ENCODE measurements at regions not wholly inside any gene's neighbourhood (a gene's known extent, or its start where the extent isn't known, plus 50 kb on each side); places are given as distances from the start of the nearest gene placed in this dataset.

DNA sequence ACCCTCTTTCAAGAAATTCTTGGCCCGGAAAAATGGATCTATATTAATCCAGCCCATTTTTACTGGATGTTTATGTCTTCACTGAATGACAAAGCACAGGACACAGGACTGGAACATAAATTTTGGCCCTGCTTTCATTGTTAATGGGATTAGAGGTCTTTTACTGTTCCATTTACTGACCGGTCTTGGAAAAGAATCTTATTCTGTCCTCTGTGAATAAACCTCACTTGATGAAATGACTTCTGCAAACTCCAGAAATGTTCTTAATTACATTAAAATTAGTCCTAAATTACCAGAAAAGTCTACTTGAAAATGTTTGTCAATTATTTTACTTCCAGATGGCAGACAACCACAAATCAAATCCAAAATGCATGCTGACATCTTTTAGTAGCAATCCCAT, 79.3 kb upstream of the SLC24A5 start:
- TF ChIP-seq POLR2A (IDR thresholded peaks at IDR 0.05; ENCODE audit: low read depth, low read length) = no peak
- no peak for TF ChIP-seq TAF1 (IDR thresholded peaks at IDR 0.05; ENCODE audit: low read depth, low read length)

All from GM12891 (cell line).